ENCODE measurements at regions not wholly inside any gene's neighbourhood (a gene's known extent, or its start where the extent isn't known, plus 50 kb on each side); places are given as distances from the start of the nearest gene placed in this dataset.

DNA sequence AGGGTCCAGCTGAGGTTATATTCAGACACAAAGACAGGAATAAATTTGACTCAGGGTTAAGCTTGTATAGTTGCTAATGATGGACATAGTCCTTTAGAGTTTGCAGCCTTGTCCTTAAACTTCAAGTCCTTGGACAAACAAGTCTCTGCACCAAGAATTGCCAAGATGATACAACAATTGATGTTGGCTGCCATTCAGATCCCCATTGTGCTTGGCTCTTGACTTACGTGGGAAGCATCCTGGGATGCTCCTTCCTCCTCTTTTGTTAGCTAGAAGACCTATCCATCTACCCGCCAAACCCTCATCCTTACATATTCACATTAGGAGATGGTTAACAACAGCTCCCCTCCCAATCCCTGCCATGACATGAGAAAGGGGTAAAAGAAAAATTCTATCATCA, 115.6 kb downstream of the RDH14 start:
- TF ChIP-seq, protein P1, sequence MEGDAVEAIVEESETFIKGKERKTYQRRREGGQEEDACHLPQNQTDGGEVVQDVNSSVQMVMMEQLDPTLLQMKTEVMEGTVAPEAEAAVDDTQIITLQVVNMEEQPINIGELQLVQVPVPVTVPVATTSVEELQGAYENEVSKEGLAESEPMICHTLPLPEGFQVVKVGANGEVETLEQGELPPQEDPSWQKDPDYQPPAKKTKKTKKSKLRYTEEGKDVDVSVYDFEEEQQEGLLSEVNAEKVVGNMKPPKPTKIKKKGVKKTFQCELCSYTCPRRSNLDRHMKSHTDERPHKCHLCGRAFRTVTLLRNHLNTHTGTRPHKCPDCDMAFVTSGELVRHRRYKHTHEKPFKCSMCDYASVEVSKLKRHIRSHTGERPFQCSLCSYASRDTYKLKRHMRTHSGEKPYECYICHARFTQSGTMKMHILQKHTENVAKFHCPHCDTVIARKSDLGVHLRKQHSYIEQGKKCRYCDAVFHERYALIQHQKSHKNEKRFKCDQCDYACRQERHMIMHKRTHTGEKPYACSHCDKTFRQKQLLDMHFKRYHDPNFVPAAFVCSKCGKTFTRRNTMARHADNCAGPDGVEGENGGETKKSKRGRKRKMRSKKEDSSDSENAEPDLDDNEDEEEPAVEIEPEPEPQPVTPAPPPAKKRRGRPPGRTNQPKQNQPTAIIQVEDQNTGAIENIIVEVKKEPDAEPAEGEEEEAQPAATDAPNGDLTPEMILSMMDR (IDR thresholded peaks at IDR 0.05), result no peak
- TF ChIP-seq EZH2 (IDR thresholded peaks at IDR 0.05; ENCODE audit: borderline replicate concordance, insufficient read depth, low read depth, low read length, poor library complexity, severe bottlenecking), result no peak

All from B cell (primary cell).